ENCODE measurements at regions not wholly inside any gene's neighbourhood (a gene's known extent, or its start where the extent isn't known, plus 50 kb on each side); places are given as distances from the start of the nearest gene placed in this dataset.

DNA sequence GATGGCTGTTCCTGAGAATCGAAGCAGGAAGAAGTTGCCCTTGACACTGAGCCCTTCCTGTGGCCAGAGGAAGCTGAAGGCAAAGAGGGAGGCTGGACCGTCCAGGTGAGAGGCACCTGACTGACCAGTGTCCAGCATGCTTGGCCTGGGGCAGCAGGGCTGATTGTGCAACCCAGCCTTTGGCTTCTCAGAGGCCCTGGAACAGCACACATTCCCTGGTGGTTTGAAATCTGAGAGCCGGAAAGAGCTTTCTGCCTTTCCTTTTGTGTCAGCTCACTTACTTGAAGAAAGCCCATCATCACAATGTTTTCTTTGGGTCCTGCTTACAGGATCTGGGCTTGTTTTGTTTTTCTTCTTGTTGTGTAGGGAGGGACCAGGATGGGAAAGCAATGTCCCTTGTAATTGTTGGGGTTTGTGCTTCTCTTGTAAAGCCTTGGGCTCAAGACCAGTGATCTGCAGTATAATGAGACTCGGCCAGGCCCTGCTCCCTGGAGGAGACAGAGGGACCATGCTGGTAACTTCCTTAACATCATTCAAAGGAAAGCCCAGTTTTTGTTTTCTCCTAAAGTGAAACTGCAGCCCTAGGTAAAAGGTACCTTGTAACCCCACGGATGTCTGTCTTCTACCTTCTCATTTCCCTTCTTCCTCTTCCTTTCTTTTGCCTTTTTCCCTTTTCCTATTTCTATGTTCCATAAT lies 213.7 kb downstream of the NXNL2 start:
- TF ChIP-seq FOS (IDR thresholded peaks at IDR 0.05; ENCODE audit: borderline replicate concordance, insufficient read depth, low read length) (no peak), CTCF (IDR thresholded peaks at IDR 0.05; ENCODE audit: extremely low read depth in 1 of 2, insufficient read depth in 1 of 2, low read depth in 1 of 2, low read length in 2 of 2) (no peak), POLR2A (IDR thresholded peaks at IDR 0.05; ENCODE audit: low read depth, low read length) (no peak), EZH2 (IDR thresholded peaks at IDR 0.05; ENCODE audit: borderline replicate concordance, low read depth, low read length, severe bottlenecking) (no peak), MAX (IDR thresholded peaks at IDR 0.05; ENCODE audit: insufficient read depth, insufficient read length) (no peak), POLR2AphosphoS5 (IDR thresholded peaks at IDR 0.05; ENCODE audit: insufficient read depth, low read depth, low read length) (no peak)

Measured in endothelial cell of umbilical vein (primary cell).